HG02678 (cell line): ENCODE measurements at regions not wholly inside any gene's neighbourhood (a gene's known extent, or its start where the extent isn't known, plus 50 kb on each side); places are given as distances from the start of the nearest gene placed in this dataset.
"Not testable (repeated sequence)": the region's sequence is repeated elsewhere in the genome, so short reads cannot be mapped to it uniquely, and the experiment has no call there.

ENCODE experiments used
- ATAC-seq: cut with Tn5 transposase; IDR thresholded peaks from one replicate; pipeline ENCODE4 v1.9.1; 2021; ENCODE audit warnings: mild to moderate bottlenecking, moderate library complexity; ENCODE audit not compliant: unreplicated experiment

DNA sequence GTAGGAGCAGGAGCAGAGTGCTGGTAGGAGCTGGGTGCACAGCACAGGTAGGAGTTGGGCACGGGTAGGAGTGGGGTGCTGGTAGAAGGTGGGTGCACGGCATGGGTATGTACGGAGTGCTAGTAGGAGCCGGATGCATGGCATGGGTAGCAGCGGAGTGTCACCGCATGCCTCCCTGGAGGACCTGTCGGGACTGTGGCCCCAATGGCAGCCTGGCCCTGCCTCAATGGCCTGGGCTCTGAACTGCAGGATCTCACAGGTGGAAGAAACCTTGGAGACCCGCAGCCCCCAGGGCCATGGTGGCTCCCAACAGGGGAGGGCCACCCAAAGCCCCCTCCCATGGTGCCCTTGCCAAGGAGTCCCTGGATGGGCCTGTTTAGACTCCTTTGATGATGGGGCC, 1146.0 kb downstream of the UQCRFS1 start:
- no peak for ATAC-seq

DNA sequence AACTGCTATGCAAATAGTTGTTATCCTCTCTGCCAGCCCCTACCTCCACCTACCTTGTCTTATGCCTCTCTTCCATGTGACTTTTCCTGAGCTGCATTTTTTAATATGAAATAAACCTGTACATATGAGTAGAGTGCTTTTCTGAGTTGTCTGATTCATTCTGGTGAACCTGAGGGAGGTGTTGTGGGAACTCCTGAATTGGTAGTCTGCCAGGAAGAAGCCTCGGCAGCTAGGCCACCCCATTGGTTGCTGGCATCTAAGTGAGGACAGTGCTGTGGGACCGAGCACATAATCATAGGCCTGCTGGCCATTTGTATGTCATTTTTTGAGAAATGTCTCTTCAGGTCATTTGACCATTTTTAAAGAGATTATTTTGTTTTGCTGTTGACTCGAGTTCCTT, 1146.8 kb downstream of the UQCRFS1 start:
- ATAC-seq = no peak

DNA sequence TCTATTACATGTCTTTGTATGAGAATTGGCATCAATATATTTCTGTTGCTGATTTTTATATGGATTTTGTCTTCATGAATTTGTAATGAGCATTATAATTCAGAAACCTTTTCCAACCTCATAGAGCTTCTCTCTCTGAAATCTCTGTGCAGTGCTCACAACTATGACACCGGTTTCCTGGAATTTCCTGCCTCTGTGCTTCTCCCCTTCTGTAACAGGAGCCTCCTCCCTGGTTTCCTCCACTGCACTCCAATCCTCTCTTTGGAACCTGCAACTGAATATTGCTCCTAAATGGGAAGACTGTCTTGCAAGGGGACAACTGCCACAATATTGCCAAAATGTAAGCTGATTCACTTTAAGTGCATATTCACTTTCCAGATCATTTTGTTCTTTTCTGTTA, 1147.9 kb downstream of the UQCRFS1 start:
- ATAC-seq = no peak

DNA sequence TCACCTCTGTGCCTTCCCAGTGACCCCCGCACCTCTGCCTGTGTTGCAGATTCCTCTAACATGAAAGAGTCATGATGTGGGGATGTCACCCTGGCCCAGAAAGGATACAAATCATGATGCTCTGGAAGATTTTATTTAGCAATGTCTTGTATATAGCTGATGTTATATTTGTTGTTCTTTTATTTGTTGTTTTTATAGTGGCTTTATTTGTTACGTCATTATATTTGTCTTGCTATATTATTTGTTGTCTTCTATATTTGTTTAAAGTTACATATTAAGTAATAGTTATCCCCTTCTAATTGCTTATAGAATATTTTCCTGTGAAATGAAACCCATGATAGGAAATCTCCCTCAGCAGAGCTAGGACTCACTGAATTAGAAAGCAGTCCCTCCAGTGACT, 1149.2 kb downstream of the UQCRFS1 start:
- no peak for ATAC-seq

DNA sequence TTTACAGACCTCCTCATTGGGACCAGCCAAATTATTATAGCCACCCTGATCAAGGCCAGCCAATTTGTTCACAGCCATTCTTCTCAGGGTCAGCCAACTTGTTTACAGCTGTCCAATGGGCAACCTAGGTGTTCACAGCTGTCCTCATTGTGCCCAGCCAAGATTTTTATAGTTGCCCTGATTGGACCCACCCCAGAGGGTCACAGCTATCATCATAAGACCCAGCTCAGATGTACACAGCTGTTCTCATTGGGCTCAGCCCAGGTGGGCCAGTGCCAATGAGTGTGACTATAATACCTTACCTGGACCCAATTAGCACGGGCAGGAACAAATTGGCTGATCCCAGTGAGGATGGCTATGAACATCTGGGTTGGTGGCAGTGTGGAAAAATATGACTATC, 1151.8 kb downstream of the UQCRFS1 start:
- no peak for ATAC-seq

DNA sequence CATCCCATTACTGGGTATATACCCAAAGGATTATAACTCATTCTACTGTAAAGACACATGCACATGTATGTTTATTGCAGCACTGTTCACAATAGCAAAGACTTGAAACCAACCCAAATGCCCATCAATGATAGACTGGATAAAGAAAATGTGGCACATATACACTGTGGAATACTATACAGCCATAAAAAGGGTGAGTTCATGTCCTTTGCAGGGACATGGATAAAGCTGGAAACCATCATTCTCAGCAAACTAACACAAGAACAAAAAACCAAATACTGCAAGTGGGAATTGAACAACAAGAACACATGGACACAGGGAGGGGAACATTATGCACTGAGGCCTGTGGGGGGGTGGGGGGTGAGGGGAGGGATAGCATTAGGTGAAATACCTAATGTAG, 1155.9 kb downstream of the UQCRFS1 start:
- ATAC-seq = not testable (repeated sequence)

DNA sequence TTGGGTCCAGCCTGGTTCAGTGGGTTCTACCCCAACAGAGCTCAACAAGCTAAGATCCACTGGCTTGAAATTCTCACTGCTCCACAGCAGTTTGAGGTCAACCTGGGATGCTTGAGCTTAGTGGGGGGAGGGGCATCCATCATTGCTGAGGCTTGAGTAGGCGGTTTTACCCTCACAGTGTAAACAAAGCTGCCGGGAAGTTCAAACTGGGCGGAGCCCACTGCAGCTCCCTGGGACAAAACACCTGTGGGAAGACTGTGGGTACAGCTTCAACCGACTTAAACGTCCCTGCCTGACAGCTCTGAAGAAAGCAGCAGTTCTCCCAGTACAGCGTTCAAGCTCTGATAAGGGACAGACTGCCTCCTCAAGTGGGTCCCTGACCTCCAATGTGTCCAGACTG, 1161.9 kb downstream of the UQCRFS1 start:
- no peak for ATAC-seq

DNA sequence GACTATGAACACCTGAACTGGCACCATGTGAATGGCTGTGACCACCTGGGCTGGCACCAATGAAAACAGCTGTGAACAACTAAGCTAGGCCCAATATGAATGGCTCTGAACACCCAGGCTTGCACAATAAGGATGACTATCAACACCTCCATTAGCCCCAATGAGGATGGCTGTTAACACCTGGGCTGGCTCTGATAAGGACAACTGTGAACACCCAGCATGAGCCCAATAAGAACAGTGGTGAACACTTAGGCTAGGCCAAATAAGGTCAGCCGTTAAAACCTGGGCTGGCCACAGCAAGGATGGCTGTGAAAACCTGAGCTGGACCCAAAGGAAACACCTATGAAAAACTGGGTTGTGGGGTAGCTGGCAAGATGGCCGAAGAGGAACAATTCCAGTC, 1163.1 kb downstream of the UQCRFS1 start:
- ATAC-seq = no peak

DNA sequence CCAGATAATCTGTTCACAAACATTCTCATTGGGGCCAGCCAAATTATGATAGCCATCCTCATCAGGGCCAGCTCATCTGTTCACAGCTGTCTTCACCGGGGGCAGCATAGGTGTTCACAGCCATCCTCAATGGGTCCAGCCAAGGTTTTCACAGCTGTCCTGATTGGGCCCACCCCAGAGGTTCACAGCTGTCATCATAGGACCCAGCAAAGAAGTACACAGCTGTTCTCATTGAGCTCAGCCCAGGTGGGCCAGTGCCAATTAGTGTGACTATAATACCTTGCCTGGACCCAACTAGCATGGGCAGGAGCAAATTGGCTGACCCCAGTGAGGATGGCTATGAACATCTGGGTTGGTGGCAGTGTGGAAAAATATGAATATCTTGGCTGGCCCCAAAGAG, 1166.0 kb downstream of the UQCRFS1 start:
- ATAC-seq = no peak

DNA sequence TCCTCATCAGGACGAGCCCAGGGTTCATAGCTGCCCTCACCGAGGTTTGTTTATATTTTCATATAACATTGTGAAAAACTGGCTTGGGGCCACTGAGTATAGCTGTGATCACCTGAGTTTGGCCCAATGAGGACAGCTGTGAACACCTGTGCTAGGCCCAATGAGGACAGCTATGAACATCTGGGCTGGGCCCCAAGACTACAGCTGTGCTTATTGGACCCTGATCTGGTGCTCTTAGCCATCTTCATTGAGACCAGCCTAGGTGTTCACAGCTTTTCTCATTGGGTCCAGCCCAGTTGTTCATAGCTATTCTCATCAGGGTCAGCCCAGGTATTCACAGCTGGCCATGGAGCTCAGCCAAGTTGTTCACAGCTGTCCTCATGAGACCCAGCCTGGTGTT, 1167.3 kb downstream of the UQCRFS1 start:
- no peak for ATAC-seq

DNA sequence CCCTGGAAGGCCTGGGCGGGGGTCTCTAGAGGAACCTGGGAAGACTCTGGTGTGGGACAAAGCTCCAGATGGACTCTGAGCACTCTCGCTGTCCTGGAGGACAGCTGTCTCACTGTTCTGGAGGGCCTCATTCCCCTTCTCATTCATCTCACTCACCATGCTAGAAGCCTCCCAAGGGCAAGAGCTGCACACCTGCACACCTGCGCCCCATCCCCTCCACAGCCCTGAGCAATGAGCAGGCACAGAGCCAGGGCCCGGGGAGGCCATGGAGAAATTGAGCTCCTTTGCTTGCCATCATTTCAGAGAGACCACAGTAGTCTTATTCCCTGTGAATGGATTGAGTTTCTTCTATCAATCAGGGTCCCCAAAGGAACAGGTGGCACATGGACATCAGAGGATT, 1168.5 kb downstream of the UQCRFS1 start:
- no peak for ATAC-seq

DNA sequence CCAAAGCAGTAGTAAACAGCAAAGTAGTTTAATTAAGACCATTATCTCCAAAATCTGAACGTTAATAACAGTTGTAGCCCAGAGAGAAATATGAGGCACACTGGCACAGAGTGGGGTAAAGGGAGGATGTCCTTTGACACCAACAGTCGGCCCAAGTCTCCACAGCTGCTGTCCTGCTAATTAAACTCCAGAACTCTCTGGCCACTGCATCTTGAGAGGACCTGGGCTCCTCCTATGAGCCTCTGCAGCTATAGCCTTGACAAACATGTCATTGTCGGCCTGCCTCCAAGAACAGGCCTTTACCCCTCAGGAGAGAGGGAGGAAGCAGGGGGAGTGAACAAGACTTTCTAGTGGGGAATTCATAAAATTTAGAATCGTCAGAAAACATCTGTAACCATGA, 1170.4 kb downstream of the UQCRFS1 start:
- no peak for ATAC-seq

DNA sequence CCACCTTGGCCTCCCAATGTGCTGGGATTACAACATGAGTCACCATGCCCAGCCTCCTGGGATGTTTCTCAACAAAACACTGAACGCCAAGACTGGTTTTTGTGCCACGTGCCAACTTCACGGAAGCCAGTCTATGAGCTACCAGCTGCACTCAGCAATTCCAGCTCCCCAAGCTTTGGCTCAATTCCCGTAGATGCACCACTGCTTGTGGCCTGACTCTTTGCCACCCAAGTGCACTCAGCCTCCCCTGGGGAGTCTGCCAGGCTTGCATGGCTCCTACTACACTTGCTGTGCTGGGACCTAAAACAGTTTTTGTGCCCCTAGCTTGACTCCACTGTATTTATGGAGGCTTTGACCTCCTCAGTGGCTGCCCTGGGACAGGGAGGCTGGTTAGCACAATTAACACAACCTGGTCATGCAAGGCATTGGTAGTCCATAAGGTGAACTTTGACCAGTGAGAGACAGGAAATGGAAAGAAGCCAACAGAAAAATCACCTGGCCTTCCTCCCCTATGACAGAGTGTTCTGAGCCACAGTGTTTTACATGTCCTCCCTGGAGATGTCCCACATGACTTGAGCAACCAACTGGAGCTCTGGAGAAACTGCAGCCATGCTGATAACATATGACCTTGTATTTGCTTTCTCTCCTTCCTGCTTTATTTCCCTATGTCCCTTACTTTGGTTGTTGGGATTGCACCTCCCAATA, 1173.1 kb downstream of the UQCRFS1 start:
- no peak for ATAC-seq

DNA sequence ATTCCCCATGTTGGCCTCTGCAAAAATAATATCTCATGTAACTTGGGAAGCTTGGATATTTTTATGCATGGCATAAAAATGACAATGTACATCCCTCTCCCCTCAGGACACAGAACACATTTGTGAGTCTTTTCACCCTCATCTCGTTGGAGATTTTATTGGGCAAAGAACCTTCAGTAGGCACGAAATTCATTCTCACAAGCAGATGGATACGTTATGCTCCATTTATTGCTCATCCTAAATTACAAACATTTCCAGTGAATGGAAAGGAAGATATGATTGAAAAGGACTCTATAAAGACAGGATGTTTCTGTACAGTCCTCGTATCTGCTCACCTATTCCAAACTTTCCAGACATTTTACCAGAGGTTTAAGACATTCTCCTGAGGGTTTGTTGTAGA, 1175.8 kb downstream of the UQCRFS1 start:
- no peak for ATAC-seq

DNA sequence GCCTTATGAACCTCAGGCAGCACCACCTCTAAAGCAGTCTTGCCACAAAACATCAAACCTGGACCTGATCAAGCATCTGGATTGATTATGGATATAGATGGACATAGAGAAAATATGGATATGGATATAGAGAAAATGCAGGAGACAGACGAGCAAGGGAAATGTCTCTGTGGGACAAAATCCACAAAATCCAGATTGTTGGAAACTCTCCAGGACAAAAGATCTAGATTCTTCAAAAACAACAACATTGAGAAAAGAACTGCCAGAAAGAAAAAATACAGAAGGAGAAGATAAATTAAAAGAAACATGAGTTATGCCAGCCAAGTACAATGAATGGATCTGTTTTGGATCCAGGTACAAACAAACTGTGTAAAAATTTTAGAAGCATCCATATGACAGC, 1176.5 kb downstream of the UQCRFS1 start:
- no peak for ATAC-seq

DNA sequence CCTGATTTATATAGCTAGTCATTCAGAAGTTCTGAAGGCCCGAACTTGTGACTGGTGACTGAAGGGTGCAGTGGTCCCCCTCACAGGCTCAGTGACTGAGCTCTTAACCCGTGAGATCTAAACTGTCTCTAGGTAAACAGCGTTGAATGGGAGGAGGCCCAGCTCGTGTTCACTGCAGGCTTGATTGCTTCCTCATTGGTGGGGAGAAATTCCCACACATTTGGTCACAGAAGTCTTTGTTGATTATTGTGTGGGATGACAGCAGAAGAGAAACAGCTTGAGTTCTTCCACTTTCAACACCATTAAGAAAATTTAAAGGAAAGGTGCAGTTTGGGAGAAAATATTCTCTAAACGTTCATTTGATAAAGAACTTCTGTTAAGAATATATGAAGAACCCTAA, 1178.0 kb downstream of the UQCRFS1 start:
- ATAC-seq = no peak

DNA sequence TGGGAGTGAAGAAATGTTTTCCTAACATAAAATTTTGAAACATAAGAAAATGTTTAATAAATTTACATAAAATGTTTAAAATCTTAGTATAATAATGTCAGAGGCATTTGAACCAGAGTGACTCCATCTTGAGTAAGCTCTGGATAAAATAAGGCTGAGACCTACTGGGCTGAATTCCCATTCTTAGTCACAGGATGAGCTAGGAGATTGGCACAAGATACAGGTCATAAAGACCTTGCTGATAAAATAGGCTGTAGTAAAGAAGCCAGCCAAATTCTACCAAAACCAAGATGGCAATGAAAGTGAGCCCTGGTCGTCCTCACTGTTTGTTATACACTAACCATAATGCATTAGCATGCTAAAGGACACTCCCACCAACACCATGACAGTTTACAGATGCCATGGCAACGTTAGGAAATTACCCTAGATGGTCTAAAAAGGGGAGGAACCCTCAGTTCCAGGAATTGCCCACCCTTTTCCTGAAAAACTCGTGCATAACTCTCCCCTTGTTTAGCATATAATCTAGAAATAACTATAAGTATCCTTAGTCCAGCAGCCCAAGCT, 1184.0 kb downstream of the UQCRFS1 start:
- ATAC-seq = no peak

DNA sequence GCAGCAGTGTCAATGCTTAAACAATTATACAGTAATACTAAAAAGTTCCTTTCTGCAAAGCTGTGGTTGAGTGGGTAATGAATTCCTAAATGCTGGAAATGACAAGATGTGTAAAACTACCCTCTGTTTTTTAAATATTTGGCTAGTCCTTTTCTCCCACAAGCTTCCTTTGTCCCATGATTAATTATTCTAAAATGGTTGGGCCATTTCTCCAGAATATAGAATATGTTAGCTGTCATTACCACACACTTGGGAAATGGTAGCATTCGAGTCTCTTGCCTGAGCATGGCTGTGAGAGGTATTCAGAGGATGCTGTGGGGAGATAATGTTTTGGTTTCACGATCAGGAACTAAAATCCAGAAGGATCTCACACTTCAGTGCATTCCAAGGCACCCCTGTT, 1185.8 kb downstream of the UQCRFS1 start:
- no peak for ATAC-seq

DNA sequence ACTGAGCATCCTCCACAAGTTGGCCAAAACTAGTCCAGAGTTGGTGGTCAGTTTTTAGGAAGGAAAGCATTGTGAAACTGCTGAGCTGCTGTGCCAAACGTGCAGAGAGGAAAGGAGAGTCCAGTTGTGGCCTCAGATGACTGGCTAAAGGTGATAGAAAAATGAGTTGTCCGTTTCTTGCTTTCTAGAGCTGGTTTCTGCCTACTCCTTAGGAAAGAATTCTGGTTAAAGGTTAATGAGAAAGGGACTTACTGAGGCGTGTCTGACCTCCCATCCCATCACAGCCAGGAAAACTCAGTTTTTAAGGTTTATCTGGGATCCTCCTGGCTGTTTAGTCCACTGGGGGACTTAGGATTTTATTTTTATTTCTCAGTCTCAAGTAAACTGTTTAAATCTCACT, 1186.3 kb downstream of the UQCRFS1 start:
- ATAC-seq = no peak

DNA sequence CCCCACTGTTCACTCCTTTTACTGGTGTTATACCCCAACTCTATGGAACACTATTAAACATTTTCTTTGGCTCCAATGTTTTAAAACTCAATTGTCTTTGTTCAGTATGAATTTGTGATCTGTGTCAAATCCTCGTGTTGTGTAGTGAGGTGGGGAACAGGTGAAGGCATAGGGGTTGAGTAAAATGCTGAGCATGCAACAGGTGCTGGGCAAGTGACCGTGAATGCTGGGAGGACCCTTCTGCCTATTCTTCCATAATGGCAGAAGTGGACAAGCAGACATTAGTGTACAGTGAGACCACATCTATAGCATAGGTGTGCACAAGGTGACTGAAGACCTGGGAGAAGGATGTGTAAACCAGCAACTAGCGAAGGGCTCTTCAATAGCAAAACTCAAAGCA, 1188.0 kb downstream of the UQCRFS1 start:
- no peak for ATAC-seq

DNA sequence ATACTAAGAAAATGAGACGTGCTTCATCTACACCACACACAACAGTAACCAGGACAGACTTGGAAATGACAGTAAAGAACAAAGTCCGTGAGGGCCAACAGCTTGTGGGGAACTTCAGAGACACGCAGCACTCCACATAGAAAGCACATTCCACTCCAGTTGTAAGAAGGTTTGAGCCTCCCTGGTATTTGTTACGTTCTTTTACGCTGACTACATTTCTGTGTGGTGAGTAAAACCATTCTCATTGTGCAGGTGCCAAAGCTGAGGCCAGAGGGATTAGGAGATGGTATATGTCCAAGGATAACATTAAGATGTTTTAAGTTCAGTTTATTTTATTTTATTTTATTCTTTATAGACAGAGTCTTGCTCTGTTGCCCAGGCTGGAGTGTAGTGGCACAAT, 1189.9 kb downstream of the UQCRFS1 start:
- ATAC-seq = no peak

DNA sequence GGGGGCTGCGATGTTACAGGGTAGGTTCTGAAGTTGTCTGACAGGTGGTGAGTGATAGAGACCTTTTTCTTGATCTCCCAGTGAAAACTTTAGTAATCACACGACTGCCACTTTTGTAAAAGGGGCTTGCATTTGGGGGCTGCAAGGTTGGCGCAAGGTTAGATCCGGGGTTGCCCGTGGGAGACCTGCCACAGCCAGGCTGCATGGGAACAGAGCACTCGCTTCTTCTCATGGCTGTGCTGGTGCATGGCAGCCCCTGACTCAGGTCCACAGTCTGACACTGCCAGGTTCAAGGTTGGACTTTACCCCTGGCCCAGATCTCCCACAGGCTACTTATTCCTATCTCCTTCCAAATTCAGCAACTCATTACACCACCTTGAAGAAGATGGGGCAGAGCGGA, 1190.4 kb downstream of the UQCRFS1 start:
- ATAC-seq = no peak
